ENCODE measurements at regions not wholly inside any gene's neighbourhood (a gene's known extent, or its start where the extent isn't known, plus 50 kb on each side); places are given as distances from the start of the nearest gene placed in this dataset.

DNA sequence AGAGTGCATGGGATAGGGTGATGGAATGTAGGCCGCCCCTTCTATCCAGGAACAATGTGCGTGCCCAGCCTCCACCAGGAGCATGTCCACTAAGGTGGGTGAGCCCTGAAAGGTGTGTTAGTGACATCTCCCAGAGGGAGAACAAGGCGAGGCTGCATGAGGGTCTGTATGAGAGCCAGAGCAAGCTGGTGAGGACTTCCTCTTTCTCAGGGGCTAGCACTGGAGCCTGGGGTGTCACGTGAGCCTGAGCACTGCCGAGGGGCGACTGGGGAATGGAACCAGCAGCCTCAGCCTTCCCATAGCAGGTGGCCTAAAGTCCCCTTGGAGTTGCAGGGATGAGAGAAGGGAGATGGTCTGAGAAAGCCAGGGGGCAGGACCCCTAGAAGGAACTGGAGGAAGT, 156.3 kb upstream of the COBL start:
- TF ChIP-seq, protein P1, sequence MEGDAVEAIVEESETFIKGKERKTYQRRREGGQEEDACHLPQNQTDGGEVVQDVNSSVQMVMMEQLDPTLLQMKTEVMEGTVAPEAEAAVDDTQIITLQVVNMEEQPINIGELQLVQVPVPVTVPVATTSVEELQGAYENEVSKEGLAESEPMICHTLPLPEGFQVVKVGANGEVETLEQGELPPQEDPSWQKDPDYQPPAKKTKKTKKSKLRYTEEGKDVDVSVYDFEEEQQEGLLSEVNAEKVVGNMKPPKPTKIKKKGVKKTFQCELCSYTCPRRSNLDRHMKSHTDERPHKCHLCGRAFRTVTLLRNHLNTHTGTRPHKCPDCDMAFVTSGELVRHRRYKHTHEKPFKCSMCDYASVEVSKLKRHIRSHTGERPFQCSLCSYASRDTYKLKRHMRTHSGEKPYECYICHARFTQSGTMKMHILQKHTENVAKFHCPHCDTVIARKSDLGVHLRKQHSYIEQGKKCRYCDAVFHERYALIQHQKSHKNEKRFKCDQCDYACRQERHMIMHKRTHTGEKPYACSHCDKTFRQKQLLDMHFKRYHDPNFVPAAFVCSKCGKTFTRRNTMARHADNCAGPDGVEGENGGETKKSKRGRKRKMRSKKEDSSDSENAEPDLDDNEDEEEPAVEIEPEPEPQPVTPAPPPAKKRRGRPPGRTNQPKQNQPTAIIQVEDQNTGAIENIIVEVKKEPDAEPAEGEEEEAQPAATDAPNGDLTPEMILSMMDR (IDR thresholded peaks at IDR 0.05; ENCODE audit: low read depth, low read length) = no peak
- in situ Hi-C loops (cut with HindIII; ENCODE audit: low sequenced_read_pairs) = no loop called here
- DNase-seq (ENCODE audit: low read depth, low spot score) = no peak
- H3K4me3 ChIP-seq (ENCODE audit: low read depth, low read length) = no peak overlapping the region

GRCh38 chr7:51471981-51472296, 155.3 kb upstream of the COBL start:
- in situ Hi-C loops (cut with HindIII; ENCODE audit: low sequenced_read_pairs) = no loop called here
- H3K4me3 ChIP-seq (ENCODE audit: low read depth, low read length) = no peak overlapping the region
- DNase-seq (ENCODE audit: low read depth, low spot score) = no peak
- TF ChIP-seq, protein P1 (IDR thresholded peaks at IDR 0.05; ENCODE audit: low read depth, low read length) = no peak

DNA sequence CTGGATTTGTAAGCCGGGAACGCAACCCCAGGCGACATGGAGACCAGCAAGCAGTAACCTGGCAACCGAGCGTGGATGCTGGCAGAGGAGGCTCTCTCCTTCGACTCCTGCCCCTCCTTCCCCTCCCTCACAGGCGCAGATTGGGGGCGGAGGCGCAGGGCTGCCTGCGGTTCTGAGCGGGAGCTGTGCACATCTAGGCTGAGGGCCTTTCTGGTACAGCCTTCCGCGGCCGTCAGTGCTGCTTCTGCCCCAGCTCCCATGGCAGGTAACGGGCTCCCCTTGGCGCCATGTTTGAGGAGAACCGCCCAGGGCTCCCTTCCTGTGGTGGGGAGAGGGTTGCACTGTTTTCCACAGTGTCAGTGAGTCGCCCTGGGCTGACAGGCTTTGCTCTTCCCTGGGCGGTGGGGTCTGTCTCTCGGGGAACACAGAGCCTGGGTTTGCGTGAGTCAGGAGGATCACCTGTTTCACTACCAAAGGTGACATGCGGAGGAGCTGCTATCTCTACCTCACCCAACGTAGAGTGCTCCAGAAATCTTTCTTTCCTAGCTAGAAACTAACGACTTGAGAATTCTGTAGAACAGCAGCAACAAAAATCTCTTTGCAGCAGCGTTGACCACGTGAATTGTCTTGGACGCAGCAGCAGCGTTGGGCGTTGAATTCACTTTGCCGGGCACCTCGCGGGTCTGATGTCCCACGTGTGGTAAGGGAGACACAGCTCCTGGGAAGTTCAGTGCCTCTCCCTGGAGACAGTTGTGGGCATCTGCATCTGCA, 154.8 kb upstream of the COBL start:
- no peak for DNase-seq (ENCODE audit: low read depth, low spot score)
- in situ Hi-C loops (cut with HindIII; ENCODE audit: low sequenced_read_pairs) = no loop called here
- TF ChIP-seq, protein P1 (IDR thresholded peaks at IDR 0.05; ENCODE audit: low read depth, low read length) = no peak
- no peak overlapping the region for H3K4me3 ChIP-seq (ENCODE audit: low read depth, low read length)

DNA sequence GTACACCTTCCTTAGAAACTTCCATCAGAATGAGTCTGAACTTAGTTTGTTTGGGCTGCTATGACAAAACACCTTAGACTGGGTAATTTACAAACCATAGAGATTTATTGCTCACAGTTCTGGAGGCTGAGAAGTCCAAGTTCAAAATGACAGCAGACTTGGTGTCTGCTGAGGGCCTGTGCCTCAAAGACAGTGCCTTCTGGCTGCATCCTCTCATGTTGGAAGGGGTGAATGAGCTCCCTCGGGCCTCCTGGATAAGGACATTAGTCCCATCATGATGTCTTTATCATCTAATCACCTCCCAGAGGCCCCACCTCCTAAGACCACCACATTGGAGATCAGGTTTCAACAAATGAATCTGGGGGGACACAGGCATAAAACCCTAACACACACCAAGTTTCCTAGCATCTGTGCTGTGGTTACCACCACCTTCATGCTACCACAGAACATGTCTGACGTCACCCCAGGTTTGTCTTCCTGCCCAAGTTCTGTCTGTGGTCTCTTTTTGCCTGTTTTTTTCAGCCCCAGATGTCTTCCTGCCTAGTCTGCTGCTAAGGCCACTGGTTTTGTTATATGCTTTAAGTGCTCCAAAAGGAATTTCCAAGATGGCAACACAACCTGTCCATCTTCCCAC, 150.9 kb upstream of the COBL start:
- TF ChIP-seq, protein P1 (IDR thresholded peaks at IDR 0.05; ENCODE audit: low read depth, low read length) = no peak
- no peak overlapping the region for H3K4me3 ChIP-seq (ENCODE audit: low read depth, low read length)
- DNase-seq (ENCODE audit: low read depth, low spot score) = no peak
- in situ Hi-C loops (cut with HindIII; ENCODE audit: low sequenced_read_pairs) = no loop called here

- H3K4me3 ChIP-seq (ENCODE audit: low read depth, low read length) = no peak overlapping the region
- in situ Hi-C loops (cut with HindIII; ENCODE audit: low sequenced_read_pairs) = no loop called here
- DNase-seq (ENCODE audit: low read depth, low spot score) = no peak
- TF ChIP-seq, protein P1 (IDR thresholded peaks at IDR 0.05; ENCODE audit: low read depth, low read length) = no peak
Observed at GRCh38 chr7:51459809-51460208, 143.2 kb upstream of the COBL start.

DNA sequence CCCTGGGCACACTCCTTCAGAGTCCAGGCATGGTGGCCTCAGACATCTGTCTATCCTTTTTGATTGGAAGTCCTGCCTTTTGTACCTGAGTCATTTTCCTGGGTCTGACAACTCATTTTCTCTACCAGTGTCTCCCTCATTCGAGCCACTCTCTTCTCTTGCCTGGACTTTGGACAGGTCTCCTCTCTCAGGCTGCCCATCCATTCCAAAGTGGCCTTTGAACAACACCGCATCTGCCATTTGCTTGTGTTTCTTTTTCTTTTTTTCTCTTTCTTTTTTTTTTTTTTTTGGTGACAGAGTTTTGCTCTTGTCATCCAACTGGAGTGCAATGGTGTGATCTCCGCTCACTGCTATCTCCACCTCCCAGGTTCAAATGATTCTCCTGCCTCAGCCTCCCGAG, 142.1 kb upstream of the COBL start:
- no peak overlapping the region for H3K4me3 ChIP-seq (ENCODE audit: low read depth, low read length)
- in situ Hi-C loops (cut with HindIII; ENCODE audit: low sequenced_read_pairs) = no loop called here
- TF ChIP-seq, protein P1 (IDR thresholded peaks at IDR 0.05; ENCODE audit: low read depth, low read length) = no peak
- DNase-seq (ENCODE audit: low read depth, low spot score) = no peak
